SU-DHL-6 (cell line): ENCODE measurements at regions not wholly inside any gene's neighbourhood (a gene's known extent, or its start where the extent isn't known, plus 50 kb on each side); places are given as distances from the start of the nearest gene placed in this dataset.

Source experiments
- H2AFZ ChIP-seq: fragments of 200-600 bp; sonication (generic); 2 replicates; pipeline ENCODE4 v1.6.1; 2014; ENCODE audit warnings: low read depth, mild to moderate bottlenecking, moderate library complexity, mixed read lengths, antibody characterized with exemption, low read length; ENCODE audit not compliant: severe bottlenecking
- H3F3A ChIP-seq: fragments of 200-600 bp; shearing (Covaris generic); 2 replicates; pipeline ENCODE4 v1.6.0; 2016; ENCODE audit warnings: antibody characterized with exemption, mild to moderate bottlenecking; ENCODE audit not compliant: insufficient read depth
- H3K27ac ChIP-seq: fragments of 200-600 bp; sonication (generic); 2 replicates; pipeline ENCODE4 v1.5.1; 2016; ENCODE audit warnings: low read depth, mild to moderate bottlenecking, low read length, moderate library complexity, mixed read lengths
- H3K27me3 ChIP-seq: fragments of 200-600 bp; sonication (generic), shearing (Covaris generic); 2 replicates; pipeline ENCODE4 v1.6.0; 2014; ENCODE audit warnings: mild to moderate bottlenecking, low read length
- H3K36me3 ChIP-seq: fragments of 200-600 bp; sonication (generic); 2 replicates; pipeline ENCODE4 v1.6.1; 2014; ENCODE audit warnings: mild to moderate bottlenecking, low read length, mixed read lengths
- H3K4me2 ChIP-seq: fragments of 300-600, 200-600 bp; shearing (Covaris generic), sonication (generic); 2 replicates; pipeline ENCODE4 v1.6.0; 2014; ENCODE audit warnings: low read length, low read depth, mild to moderate bottlenecking; ENCODE audit not compliant: poor library complexity, severe bottlenecking
- H3K4me3 ChIP-seq: fragments of 200-600 bp; sonication (generic); 2 replicates; pipeline ENCODE4 v1.5.1; 2014; ENCODE audit warnings: antibody characterized with exemption, low read length, mild to moderate bottlenecking, mixed read lengths; ENCODE audit not compliant: insufficient read depth, poor library complexity, severe bottlenecking
- H3K79me2 ChIP-seq: fragments of 200-600 bp; sonication (generic); 2 replicates; pipeline ENCODE4 v1.6.1; 2014; ENCODE audit warnings: mild to moderate bottlenecking, low read length, moderate library complexity; ENCODE audit not compliant: insufficient read depth
- H3K9ac ChIP-seq: fragments of 200-600 bp; sonication (generic); 2 replicates; pipeline ENCODE4 v1.7.0; 2014; ENCODE audit warnings: mild to moderate bottlenecking, low read length
- H3K9me2 ChIP-seq: fragments of 200-600 bp; sonication (generic); replicated peaks from 2 replicates; pipeline ENCODE4 v1.6.1; 2014; ENCODE audit warnings: low read length; ENCODE audit not compliant: insufficient read depth
- H3K9me3 ChIP-seq: fragments of 200-600 bp; sonication (generic); 2 replicates; pipeline ENCODE4 v1.6.1; 2014; ENCODE audit warnings: low read length, mixed read lengths; ENCODE audit not compliant: insufficient read depth
- H4K20me1 ChIP-seq: fragments of 200-600 bp; sonication (generic); 2 replicates; pipeline ENCODE4 v1.6.1; 2014; ENCODE audit warnings: low read depth, mild to moderate bottlenecking, antibody characterized with exemption, low read length, moderate library complexity, mixed read lengths
- CTCF ChIP-seq: fragments of 200-600 bp; sonication (generic); IDR thresholded peaks from one replicate; pipeline ENCODE4 v1.5.1; 2017; ENCODE audit warnings: antibody characterized with exemption, mild to moderate bottlenecking, low read length, moderate library complexity; ENCODE audit not compliant: insufficient read depth, poor library complexity, severe bottlenecking
- EZH2phosphoT487 ChIP-seq: fragments of 200-600 bp; sonication (generic), shearing (Covaris generic); conservative IDR thresholded peaks from 2 replicates; pipeline ENCODE4 v1.6.1; 2018; ENCODE audit warnings: mild to moderate bottlenecking, antibody characterized with exemption, low read length, moderate library complexity, mixed read lengths

GRCh38 chr6:63099772-63100459 is 111.4 kb upstream of the FKBP1C start:
- Histone ChIP-seq H3K9me3 (no peaks in the 10 kb centered on the region), H3K9ac (no peak overlapping the region), H3K4me3 (no peak overlapping the region), H3K36me3 (no peaks in the 10 kb centered on the region), H3K4me2 (no peak overlapping the region), H2AFZ (no peak overlapping the region), H3K27me3 (no peaks in the 10 kb centered on the region), H3K9me2 (no peaks in the 10 kb centered on the region), H3K79me2 (no peaks in the 10 kb centered on the region), H4K20me1 (no peaks in the 10 kb centered on the region), H3F3A (no peaks in the 10 kb centered on the region), H3K27ac (no peak overlapping the region)
- TF ChIP-seq EZH2phosphoT487 (no peak), CTCF (no peak)

GRCh38 chr6:63114610-63115211 is 96.6 kb upstream of the FKBP1C start:
- H3F3A ChIP-seq: no peaks in the 10 kb centered on the region

GRCh38 chr6:63121166-63121565 is 90.1 kb upstream of the FKBP1C start:
- Histone ChIP-seq H2AFZ (no peak overlapping the region), H3K9me2 (no peaks in the 10 kb centered on the region), H3K4me3 (no peak overlapping the region), H3K36me3 (no peaks in the 10 kb centered on the region), H3K27ac (no peak overlapping the region), H3K4me2 (no peak overlapping the region), H3F3A (no peaks in the 10 kb centered on the region), H4K20me1 (no peaks in the 10 kb centered on the region), H3K79me2 (no peaks in the 10 kb centered on the region), H3K9ac (no peak overlapping the region), H3K27me3 (no peaks in the 10 kb centered on the region), H3K9me3 (no peaks in the 10 kb centered on the region)
- TF ChIP-seq CTCF (no peak), EZH2phosphoT487 (no peak)

More at GRCh38 chr6:63114610-63115211, 96.6 kb upstream of the FKBP1C start:
- Histone ChIP-seq H4K20me1 (no peaks in the 10 kb centered on the region), H3K9me3 (no peaks in the 10 kb centered on the region), H3K9ac (no peak overlapping the region), H3K27ac (no peak overlapping the region), H3K27me3 (no peaks in the 10 kb centered on the region), H3K36me3 (no peaks in the 10 kb centered on the region), H3K4me2 (no peak overlapping the region), H3K9me2 (no peaks in the 10 kb centered on the region), H2AFZ (no peak overlapping the region), H3K4me3 (no peak overlapping the region), H3K79me2 (no peaks in the 10 kb centered on the region)
- TF ChIP-seq EZH2phosphoT487: no peak
- TF ChIP-seq CTCF: no peak
